ENCODE measurements at regions not wholly inside any gene's neighbourhood (a gene's known extent, or its start where the extent isn't known, plus 50 kb on each side); places are given as distances from the start of the nearest gene placed in this dataset.

DNA sequence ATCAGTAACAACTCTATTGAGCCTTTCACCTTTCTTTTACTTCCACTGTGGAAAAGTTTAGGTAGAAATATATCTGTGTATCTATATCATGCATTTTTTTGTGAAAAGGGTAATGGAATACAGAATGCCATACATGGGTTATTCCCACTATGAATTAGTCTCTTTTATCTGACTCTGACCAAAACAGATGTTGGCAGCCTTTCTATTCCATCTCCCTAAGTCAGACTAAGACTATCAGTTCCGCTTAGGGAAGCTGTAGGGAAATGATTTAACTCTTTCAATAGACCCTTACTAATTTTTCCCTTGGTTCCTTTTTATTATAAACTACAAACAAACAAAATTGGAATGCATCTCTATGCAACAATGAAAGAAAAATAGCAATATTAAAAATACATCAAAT, 92.3 kb upstream of the LEF1 start:
- no peak for DNase-seq

DNA sequence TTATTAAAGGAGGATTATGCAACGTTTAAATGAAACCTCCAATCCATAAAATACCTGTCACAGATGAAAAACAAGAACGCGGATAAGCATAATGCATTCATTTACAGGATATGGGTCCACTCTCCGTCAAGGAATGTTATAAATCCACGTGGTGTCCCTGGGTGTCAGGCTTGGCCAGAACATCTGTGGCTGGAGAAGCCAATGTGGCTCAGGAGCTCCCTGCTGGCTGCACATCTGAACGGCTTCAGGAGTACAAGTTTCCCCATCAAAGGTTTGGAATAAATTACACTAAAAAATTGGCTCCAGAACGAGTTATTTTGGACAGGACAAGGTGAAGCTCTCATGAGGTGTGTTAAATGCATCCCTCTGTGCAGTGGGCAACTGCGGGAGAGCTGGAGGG, 87.8 kb upstream of the LEF1 start:
- DNase-seq = no peak

DNA sequence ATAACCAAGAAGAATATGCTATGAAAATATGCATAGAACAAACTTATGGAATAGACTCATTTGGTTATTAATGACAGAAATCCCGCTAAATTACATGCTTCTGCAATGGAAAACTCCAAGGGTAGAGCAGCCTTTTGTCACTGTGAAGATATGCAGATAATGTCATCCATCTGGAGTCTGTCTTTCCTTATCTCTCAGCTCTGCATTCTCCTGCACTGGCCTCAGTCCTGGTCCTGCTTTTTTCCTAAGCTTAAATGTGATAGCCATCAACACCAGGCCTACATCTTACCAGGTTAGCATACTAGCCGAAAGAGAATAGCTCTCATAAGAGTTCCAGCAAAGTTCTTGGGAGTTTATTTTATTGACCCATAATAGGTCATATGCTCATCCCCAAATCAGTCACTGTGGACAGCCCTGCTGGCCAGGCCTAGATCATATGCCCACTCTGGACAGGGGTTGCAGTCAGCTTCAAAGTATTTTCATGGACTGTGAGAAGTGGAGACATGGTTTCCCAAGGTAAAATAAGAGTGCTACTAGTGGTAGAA, 86.5 kb upstream of the LEF1 start:
- no peak for DNase-seq

DNA sequence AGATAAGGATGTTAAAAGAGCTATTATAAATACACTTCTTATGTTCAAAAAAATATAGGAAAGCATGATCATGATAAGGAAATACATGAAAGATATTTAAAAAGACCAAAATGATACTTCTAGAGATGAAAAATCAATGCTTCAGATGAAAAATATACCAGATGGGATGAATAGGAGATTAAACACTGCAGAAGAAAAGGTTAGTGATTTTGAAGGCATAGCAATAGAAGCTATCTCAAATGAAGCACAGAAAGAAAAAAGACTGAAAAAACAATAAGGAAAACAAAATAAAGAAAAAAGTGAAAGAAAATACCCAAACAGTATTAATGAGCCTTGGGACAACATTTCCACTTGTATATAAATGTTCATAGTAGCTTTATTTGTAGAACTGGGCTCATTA, 80.7 kb upstream of the LEF1 start:
- DNase-seq = no peak

DNA sequence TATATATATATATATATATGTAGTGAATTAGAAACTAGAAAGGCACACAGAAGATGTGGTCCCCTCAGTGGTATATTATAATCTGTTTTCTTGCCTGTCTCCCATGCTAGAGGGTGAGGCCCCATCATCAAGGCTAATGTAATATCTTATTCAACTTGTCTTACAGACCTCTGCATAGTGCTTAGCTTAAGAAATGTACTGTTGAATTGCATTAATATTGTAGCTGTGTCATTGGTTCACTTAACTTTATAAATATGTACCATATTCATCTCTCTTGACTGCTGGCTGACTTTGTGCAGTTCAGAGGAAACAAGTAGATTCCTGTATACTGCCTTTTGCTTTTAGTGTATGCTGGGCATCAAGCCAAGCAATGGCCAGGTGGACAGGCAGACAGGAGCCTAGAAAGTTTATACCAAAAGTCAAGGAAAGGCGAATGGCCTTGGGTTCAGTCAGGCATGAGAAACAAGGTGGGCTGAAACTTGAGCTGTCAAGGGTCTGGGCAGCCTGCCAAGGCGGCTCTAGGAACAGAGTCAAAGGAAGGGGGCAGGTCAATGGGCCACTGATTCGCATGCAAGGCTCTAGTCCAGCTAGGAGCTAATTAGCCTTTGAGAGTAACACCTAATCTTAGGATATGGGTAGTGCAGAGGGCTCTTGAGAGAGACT, 78.8 kb upstream of the LEF1 start:
- DNase-seq = no peak

DNA sequence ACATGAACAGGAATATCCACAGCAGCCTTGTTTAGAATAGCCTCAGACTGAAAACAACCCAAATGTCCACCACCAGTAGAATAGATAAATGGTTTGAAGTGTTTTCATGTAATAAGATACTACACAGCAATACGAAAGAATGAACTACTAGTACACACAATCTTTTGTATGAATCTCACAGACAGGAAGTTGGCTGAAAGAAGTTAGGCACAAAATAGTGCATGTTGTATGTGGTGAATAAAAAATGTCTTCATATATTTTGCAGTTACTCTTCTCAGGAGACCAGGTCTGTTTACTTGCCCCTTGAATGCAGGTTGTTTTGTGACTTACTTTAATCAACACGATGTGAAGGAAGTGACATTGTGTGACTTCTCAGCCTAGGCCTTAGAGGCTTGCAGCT, 75.9 kb upstream of the LEF1 start:
- DNase-seq = no peak

DNA sequence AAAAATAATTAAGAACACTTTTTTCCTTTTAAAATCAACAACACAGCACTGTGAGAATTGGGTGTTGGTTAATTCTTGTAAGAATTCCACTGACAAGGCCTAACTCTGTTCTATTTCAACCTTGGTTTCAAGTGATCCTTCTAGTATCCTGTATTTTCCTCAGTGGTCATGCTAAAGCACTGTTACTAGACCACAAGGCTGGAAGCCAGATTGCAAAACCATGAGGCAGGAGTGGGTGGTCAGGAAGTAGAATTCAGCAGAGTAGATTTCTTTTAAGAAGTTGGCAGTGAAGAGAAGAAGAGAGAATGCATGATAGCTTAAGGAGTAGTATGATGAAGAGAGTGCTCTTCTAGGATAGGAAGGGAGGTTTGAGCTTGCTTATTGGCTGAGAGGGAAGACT, 71.6 kb upstream of the LEF1 start:
- peak; percentile 65 for DNase-seq

DNA sequence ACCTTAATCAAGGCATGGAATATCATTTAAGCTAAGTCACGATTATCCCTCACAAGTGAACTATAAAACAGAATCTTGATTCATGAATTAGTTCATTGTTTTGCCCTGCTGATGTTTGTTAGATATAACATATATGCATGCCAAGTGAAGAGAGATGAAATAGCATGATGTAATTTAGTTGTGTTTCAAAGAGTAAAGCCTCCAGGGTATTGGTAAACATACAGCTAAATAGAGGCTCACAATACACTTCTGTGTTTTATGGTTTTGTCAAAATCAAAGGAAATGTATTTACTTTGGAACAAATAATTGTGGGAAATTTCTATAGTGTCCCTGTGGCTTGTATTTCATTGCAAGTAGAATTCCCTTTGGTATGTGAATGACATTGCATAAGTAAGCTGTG, 69.0 kb upstream of the LEF1 start:
- no peak for DNase-seq

DNA sequence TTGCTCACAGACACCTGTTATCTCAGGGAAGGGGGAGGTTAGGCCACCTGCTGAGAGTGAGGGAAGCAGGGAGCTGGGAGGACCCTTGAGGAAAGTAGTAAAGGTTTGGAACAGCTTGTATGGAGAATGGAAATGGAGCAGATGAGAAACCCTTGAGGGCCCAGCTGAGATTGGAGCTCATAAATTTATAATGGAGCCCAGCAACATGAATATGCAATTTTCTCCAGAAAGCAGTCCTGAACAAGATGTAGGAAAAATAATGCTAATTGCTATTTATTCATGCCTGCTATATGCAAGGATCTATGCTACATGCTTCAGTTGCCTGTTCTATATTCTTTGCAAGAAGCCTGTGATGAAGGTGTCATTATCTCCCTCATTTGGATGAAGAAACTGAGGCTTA, 67.5 kb upstream of the LEF1 start:
- no peak for DNase-seq

DNA sequence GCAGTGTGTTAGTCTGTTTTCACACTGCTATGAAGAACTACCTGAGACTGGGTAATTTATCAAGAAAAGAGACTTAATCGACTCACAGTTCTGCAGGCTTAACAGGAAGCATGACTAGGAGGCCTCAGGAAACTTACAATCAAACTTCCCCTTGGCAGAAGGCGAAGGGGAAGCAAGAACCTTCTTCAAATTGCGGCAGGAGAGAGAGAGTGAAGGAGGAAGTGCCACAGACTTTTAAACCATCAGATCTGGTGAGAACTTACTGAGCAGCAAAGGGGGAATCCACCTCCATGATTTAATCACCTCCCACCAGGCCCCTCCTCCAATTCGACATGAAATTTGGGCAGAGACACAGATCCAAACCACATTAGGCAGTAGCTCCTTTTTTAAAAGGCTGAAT, 59.2 kb upstream of the LEF1 start:
- no peak for DNase-seq

DNA sequence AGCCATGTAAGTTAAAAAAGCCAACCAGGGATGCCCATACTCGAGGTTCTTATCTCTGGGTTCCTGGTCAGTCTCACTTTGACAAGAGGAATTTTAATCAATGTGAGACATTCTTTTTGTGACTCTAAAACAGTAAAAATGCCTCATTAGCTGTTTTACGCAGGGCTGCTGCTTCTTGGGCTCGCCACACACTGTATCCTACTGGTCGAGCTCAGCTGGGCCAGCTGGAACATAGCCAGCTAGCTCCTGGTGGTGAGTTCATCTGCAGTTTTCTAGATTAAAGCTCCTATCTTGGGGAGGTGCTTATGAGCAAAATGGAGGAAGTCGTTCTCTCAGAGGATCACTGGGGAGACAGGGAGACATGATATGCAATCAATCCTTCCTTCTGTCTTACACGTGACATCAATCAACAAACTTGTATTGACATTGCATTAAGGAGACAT, 55.9 kb upstream of the LEF1 start:
- DNase-seq = peak; percentile 25

DNA sequence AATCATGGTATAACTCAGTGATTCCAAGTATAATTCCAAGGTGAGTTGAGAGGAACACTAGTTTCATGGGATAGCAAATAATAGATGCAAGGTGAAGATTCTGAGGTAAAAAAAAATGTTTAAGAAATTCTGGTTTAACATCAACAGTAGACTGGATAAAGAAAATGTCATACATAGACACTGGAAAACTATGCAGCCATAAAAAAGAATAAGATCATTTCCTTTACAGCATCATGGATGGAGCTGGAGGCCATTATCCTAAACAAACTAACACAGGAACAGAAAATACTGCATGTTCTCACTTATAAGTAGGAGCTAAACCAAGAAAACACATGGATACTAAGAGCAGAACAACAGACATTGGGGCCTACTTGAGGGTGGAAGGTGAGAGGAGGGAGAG, 54.6 kb upstream of the LEF1 start:
- DNase-seq = no peak

DNA sequence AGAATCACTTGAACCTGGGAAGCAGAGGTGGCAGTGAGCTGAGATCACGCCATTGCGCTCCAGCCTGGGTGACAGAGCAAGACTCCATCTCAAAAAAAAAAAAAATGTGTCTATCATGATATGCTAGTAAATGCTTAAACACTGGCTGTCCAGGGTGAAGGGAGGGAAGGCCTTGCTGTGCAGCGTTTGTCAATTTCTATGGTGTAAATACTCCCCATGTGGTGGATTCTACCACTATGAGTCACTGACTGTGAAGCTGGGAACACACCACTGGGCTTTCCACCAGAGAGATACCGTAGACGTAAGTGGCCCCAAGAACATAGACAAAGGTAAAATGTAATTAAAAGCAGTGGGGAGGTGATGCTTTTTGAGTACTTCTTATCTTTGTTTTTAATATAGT, 51.3 kb upstream of the LEF1 start:
- no peak for DNase-seq

Data from fibroblast of upper back skin (primary cell).